HG03439 (cell line): ENCODE measurements at regions not wholly inside any gene's neighbourhood (a gene's known extent, or its start where the extent isn't known, plus 50 kb on each side); places are given as distances from the start of the nearest gene placed in this dataset.
A peak's percentile ranks its signal among the peaks of the same experiment; 100 is the strongest.
"Not testable (repeated sequence)": the region's sequence is repeated elsewhere in the genome, so short reads cannot be mapped to it uniquely, and the experiment has no call there.

Experiments used
- ATAC-seq: cut with Tn5 transposase; IDR thresholded peaks from one replicate; pipeline ENCODE4 v1.9.1; 2021; ENCODE audit warnings: mild to moderate bottlenecking, moderate library complexity; ENCODE audit not compliant: unreplicated experiment

DNA sequence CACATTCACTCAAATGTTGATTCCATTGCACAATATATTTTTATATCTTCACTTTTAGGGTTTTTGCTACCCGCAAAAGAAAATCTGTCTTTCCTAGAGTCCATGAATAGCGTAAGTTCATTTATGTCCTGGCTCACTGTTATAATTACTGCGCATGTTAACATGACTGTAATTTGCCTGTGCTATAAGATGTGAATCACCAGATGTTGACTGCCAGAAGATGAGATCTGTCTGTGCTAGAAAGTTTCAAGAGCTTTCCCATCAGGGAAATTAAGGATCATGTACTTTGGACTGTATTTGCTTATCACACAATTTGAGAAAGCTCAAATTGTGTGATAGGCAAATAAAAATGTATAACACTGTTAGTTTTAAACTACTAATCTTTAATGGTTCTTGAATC lies 322.5 kb downstream of the CHL1 start:
- no peak for ATAC-seq

- no peak for ATAC-seq
These were observed 326.3 kb downstream of the CHL1 start for GRCh38 chr3:522888-523287.

GRCh38 chr3:525415-525814 lies 328.9 kb downstream of the CHL1 start:
- no peak for ATAC-seq

DNA sequence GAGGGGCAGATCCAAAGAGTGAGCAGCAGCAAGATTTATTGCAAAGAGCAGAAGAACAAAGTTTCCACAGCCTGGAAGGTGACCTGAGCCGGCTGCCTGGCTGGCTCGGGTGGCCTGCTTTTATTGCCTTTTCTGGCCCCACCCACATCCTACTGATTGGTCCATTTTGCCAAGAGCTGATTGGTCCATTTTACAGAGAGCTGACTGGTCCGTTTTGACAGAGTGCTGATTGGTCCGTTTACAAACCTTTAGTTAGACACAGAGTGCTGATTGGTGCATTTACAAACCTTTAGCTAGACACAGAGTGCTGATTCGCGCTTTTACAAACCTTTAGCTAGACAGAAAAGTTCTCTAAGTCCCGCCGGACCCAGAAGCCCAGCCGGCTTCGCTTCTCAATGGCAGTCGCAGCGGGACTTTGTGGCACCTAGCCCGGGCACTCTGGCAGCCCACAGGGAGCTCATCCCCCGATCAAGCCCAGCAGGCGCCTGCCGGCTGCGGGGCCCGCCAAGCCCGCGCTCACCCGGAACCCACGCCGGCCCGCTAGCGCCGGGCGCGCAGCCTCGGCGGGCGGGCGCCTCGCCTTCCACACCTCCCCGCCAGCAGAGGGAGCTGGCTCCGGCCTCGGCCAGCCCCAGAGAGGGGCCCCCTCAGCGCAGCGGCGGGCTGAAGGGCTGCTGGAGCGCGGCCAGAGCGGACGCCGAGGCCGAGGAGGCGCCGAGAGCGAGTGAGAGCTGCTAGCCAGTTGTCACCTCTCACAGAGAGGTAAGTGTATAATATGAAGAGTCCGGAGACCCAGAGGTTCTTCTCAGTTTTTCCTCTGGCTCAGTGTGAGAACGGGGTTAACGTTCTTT lies 339.2 kb downstream of the CHL1 start:
- ATAC-seq = peak; percentile 88

GRCh38 chr3:536417-536813 lies 339.9 kb downstream of the CHL1 start:
- peak; percentile 11 for ATAC-seq

DNA sequence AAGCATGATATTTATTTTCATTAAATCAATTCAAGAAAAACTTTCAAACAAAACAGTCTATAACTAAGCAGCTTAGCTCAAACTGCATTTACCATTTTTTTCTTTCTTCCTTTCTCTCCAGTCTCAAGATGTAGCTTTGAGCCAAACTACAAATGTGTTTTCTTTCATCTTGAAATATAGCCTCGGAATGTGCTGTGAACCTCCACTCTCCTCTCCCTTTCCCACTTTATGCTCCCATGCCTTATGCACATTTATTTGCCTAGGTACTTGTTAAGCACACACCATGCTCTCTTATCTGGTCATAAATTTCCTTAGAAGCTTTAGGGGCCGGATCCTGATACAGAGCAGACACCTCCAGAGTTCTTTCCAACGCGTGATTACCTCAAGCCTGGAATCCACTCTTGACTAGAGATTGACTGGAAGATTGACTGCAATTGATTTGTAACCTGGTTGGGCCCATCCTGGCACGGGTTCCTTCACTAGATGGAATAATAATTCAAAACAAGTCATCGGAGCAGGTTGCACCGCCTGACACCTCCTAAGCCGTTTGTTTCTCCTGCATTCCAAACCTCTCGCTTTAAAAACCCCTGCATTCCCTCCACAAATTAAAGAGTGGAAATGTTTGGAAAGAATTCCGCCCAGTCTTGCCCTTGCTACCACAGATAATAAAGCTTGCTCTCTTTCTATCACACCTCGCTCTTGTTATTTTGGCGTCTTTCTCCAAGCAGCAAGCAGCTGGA lies 344.7 kb downstream of the CHL1 start:
- no peak for ATAC-seq

- no peak for ATAC-seq
These were observed 345.5 kb downstream of the CHL1 start for GRCh38 chr3:542021-542420.

GRCh38 chr3:549636-550035 lies 353.1 kb downstream of the CHL1 start:
- no peak for ATAC-seq

DNA sequence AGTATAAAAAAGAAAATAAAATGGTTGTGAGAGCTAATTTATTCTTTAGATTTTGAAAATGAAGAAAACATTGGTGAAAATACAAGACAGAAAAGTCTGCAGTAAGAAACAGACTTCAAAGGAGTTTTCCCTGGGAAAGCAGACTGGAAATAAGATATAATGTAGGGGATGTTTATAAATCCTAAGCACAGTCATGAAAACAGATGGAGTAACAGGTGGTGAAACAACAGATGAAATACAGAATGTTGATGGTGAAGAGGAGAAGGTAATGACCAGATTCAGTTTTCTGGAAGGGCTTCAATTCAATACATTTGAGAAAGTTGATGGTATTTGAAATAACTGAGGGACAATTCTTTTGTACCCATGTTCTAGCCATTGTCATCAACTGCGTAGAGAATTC lies 353.9 kb downstream of the CHL1 start:
- no peak for ATAC-seq

DNA sequence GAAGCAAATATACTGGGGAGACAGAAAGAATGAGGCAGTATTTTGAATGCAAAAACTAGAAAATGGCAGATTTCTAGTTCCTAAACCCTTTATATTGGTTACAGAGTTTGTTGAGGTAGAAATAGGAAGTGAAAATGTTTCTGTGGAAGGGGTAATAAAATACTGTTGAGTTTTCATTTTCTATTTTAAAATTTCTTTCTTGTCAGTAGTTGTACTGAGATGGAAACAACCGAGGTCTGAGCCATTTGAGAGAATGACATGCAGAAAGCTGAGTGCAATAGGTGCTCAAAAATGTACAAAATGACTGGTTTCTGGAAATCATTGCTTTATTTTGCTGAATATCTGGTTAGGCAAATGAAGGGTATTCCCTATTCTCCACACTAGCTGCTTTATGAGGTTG lies 361.4 kb downstream of the CHL1 start:
- peak; percentile 96 for ATAC-seq

GRCh38 chr3:567488-568185 lies 371.1 kb downstream of the CHL1 start:
- ATAC-seq = no peak

DNA sequence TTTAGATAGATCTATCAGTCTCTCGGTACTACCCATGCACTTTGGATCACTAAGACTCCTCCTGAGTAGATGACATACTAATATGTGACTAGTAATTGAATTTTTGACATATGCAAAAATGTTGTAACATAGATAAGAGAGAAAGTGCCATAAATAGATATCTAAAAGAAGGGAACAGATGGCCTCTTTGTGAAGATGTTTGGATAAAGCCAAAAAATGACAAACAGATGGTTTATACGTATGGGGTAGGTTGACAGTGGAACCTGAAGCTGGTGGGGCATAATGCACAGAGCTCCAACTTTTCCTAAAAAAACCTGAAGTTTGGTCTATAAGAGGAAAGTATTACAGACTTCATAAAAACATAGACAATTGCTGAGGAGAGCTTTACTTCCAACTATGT lies 383.0 kb downstream of the CHL1 start:
- ATAC-seq = not testable (repeated sequence)

GRCh38 chr3:589066-589465 lies 392.5 kb downstream of the CHL1 start:
- ATAC-seq = not testable (repeated sequence)

GRCh38 chr3:597304-597703 lies 400.7 kb downstream of the CHL1 start:
- ATAC-seq = peak; percentile 75

- not testable (repeated sequence) for ATAC-seq
These were observed 401.2 kb downstream of the CHL1 start for GRCh38 chr3:597746-598145.

DNA sequence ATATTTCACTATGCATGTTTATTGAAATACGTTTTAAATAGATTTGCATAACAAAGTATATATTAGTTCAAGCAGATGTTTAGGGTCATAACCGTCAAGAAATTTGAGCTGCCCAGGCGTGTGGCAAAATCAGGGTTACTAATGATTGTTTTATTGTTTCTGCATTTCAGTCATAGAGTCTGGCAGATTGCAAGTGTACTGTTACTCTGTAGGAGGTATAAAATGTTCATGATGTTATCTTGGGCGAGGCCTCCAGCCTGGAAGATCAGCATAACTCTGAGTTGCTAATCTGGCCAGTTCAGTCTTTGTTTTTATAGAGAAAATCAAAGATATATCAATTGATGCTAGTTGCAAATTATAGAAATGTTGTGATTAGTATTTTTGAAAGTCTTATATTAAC lies 410.9 kb downstream of the CHL1 start:
- ATAC-seq = not testable (repeated sequence)

- ATAC-seq = no peak
These were observed 425.2 kb downstream of the CHL1 start for GRCh38 chr3:621714-622113.

DNA sequence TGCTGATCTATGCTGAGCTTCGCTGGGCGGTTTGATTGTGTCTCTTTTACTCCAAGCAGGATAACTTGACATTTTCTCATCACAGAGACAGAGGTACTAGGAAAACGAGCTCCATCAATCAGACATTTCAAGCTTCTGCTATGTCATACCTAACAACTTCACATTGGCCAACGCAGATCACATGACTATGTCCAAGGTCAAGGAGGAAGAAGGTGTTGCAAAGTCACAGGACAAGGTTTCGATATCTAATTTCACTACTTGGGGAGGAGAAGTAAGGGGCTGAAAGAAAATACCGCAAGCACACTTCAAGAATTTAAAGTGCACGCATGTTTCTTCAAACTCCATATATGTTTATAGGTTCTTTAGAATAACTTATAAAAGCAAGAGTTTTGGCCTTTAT lies 425.8 kb downstream of the CHL1 start:
- no peak for ATAC-seq

GRCh38 chr3:623914-624545 lies 427.5 kb downstream of the CHL1 start:
- ATAC-seq = no peak

DNA sequence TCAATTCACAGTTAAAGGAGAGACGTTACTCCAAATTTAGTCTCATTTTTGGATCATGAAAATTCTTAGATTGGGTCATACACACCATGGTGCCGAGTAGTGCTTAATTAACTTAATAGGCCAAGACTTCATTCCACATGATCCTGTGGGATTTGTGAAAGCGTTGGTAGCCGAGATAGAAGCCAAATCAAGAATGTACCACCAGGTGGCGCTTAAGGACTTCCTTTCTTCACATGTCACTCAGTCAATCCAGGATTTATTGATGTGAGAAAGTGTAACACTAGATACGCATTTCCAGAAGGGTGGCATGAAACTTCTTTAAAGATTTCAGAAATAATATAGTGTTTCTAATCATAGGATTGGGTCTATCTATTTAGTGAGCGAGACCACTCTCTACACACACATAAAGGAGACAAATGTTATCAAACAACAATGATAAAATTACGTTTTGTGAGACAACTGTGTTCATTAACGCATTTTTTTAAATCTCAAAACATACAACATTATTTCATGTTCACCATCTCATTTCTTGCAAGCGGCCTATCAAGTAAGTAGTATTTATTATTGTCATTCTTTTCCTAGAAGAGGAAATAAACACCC lies 436.1 kb downstream of the CHL1 start:
- ATAC-seq = peak; percentile 72

DNA sequence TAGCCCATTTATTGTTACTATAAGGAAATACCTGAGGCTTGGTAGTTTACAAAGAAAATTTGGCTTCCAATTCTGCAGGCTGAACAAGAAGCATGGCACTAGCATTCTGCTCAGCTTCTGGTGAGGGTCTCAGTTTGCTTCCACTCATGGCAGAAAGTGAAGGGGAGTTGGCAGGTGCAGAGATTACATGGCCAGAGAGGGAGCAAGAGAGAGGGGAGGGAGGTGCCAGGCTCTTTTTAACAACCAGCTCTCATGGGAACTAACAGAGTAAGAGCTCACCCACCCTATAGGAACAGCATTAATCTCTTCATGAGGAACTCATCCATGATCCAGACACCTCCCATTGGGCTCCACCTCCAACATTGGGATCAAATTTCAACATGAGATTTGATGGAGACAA lies 437.9 kb downstream of the CHL1 start:
- no peak for ATAC-seq
